WTC11 (cell line): ENCODE measurements at regions not wholly inside any gene's neighbourhood (a gene's known extent, or its start where the extent isn't known, plus 50 kb on each side); places are given as distances from the start of the nearest gene placed in this dataset.

Experiments
- ATAC-seq: fragments of 200-7000 bp; cut with Tn5 transposase; 2 replicates; pipeline ENCODE4 v1.10.0; 2021; ENCODE audit warnings: mild to moderate bottlenecking, moderate library complexity
- CTCF ChIA-PET: fragments of 300-600 bp; sonication (Branson Sonifier 250); formaldehyde crosslinking; loops from one replicate; lab custom pipeline; 2021; ENCODE audit warnings: antibody characterized with exemption; lab: Charles Lee
- POLR2A ChIA-PET: fragments of 350-600 bp; sonication (Branson Sonifier 250); formaldehyde crosslinking; loops from one replicate; lab custom pipeline; 2021; ENCODE audit warnings: antibody characterized with exemption; lab: Charles Lee
- DNase-seq: peaks from one replicate; pipeline ENCODE4 v3.0.0; 2021; ENCODE audit warnings: low spot score
- H3K27ac Mint-ChIP-seq: 2 replicates; pipeline ENCODE4 v1.8.0; 2021; ENCODE audit warnings: mixed read lengths
- H3K27me3 Mint-ChIP-seq: 2 replicates; pipeline ENCODE4 v1.8.0; 2021; ENCODE audit warnings: low read depth, mild to moderate bottlenecking, moderate library complexity, mixed read lengths
- H3K36me3 Mint-ChIP-seq: 2 replicates; pipeline ENCODE4 v1.8.0; 2021; ENCODE audit warnings: mixed read lengths
- H3K4me1 Mint-ChIP-seq: 2 replicates; pipeline ENCODE4 v1.8.0; 2022; ENCODE audit warnings: mixed read lengths
- H3K4me3 Mint-ChIP-seq: 2 replicates; pipeline ENCODE4 v1.8.0; 2021; ENCODE audit warnings: mild to moderate bottlenecking, moderate library complexity, mixed read lengths
- H3K9me3 Mint-ChIP-seq: 2 replicates; pipeline ENCODE4 v1.8.0; 2021; ENCODE audit warnings: mixed read lengths
- FOXK1 ChIP-seq: sonication (generic); formaldehyde crosslinking; IDR thresholded peaks from 2 replicates; pipeline ENCODE4 v1.8.0; 2022; ENCODE audit warnings: mild to moderate bottlenecking, moderate library complexity, missing genetic modification reagents
- HMGA2 ChIP-seq: fragments of 250-450 bp; sonication (Bioruptor Pico); IDR thresholded peaks from 2 replicates; pipeline ENCODE4 v1.4.0; 2021; ENCODE audit warnings: mild to moderate bottlenecking, moderate library complexity
- TF ChIP-seq, protein P1 (sequence below): sonication (generic); formaldehyde crosslinking; conservative IDR thresholded peaks from 2 replicates; pipeline ENCODE4 v1.8.1; 2023; ENCODE audit warnings: mild to moderate bottlenecking, low read depth, missing genetic modification reagents, moderate library complexity
- TF ChIP-seq, protein P2 (sequence below): sonication (generic); formaldehyde crosslinking; IDR thresholded peaks from 2 replicates; pipeline ENCODE4 v1.8.1; 2022; ENCODE audit warnings: missing genetic modification reagents, borderline replicate concordance
- TF ChIP-seq, protein P3 (sequence below): fragments of 250-450 bp; sonication (Bioruptor Pico); IDR thresholded peaks from 2 replicates; pipeline ENCODE4 v1.9.0; 2021; ENCODE audit warnings: mild to moderate bottlenecking
- TF ChIP-seq, protein P4 (sequence below): sonication (generic); formaldehyde crosslinking; IDR thresholded peaks from 2 replicates; pipeline ENCODE4 v1.8.0; 2022; ENCODE audit warnings: missing genetic modification reagents

DNA sequence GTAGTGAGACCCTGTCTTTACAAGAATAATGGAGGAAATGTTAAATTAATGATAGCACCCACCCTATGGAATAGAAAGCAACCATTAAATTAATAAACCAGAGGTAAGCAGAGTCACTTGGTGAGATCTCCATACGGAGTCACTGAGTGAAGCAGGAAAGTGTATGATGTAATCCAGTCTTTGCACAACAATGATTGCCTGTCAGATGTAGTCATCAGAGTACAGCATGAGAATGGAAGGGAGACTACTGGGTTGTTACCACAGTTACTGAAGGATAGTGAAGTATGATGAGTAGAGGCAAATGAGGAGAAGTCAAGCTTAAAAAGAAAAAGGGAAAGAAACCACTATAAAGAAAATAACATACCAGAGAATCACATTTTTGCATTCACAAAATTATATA lies 371.9 kb upstream of the SHH start (continued):
- TF ChIP-seq, protein P1, sequence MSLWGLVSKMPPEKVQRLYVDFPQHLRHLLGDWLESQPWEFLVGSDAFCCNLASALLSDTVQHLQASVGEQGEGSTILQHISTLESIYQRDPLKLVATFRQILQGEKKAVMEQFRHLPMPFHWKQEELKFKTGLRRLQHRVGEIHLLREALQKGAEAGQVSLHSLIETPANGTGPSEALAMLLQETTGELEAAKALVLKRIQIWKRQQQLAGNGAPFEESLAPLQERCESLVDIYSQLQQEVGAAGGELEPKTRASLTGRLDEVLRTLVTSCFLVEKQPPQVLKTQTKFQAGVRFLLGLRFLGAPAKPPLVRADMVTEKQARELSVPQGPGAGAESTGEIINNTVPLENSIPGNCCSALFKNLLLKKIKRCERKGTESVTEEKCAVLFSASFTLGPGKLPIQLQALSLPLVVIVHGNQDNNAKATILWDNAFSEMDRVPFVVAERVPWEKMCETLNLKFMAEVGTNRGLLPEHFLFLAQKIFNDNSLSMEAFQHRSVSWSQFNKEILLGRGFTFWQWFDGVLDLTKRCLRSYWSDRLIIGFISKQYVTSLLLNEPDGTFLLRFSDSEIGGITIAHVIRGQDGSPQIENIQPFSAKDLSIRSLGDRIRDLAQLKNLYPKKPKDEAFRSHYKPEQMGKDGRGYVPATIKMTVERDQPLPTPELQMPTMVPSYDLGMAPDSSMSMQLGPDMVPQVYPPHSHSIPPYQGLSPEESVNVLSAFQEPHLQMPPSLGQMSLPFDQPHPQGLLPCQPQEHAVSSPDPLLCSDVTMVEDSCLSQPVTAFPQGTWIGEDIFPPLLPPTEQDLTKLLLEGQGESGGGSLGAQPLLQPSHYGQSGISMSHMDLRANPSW (CRISPR knock-in tag): no peak
- TF ChIP-seq, protein P2, sequence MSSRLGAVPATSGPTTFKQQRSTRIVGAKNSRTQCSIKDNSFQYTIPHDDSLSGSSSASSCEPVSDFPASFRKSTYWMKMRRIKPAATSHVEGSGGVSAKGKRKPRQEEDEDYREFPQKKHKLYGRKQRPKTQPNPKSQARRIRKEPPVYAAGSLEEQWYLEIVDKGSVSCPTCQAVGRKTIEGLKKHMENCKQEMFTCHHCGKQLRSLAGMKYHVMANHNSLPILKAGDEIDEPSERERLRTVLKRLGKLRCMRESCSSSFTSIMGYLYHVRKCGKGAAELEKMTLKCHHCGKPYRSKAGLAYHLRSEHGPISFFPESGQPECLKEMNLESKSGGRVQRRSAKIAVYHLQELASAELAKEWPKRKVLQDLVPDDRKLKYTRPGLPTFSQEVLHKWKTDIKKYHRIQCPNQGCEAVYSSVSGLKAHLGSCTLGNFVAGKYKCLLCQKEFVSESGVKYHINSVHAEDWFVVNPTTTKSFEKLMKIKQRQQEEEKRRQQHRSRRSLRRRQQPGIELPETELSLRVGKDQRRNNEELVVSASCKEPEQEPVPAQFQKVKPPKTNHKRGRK (CRISPR knock-in tag): no peak
- TF ChIP-seq, all 79 proteins: peak for 0

DNA sequence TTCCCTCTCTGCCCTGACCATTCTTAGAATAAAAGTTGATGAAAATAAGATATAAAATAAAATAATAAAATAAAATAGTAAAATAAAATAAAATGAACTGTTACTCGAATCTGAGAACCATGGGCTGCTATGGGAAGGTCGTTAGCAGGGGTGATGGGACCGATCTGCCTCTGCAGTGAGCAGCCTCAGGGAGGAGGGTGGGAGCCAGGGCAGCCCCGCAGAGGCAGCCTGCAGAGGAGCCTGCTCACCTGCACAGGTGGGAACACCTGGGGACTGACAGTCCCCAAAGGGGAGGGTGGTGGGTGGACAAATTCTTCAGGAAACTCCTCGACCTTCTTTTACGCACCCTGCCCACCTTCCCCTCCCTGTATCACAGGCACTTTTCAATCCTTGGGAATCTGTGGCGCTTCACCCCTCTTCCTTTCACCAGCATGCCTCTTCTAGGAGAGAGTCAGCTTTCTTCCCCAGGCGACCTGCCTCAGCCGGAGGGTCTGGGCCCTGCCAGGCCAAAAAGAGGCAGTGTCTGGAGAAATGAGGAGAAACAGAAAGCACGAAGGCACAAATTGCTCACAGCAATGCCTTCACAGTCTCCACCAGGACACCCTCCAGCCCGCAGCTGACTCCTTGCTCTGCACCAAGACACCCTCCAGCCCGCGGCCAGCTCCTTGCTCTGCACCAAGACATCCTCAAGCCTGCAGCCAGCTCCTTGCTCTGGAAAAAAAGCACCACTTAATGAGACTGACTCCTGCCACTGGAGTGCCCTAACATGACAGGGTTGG lies 368.4 kb upstream of the SHH start:
- TF ChIP-seq, protein P3, sequence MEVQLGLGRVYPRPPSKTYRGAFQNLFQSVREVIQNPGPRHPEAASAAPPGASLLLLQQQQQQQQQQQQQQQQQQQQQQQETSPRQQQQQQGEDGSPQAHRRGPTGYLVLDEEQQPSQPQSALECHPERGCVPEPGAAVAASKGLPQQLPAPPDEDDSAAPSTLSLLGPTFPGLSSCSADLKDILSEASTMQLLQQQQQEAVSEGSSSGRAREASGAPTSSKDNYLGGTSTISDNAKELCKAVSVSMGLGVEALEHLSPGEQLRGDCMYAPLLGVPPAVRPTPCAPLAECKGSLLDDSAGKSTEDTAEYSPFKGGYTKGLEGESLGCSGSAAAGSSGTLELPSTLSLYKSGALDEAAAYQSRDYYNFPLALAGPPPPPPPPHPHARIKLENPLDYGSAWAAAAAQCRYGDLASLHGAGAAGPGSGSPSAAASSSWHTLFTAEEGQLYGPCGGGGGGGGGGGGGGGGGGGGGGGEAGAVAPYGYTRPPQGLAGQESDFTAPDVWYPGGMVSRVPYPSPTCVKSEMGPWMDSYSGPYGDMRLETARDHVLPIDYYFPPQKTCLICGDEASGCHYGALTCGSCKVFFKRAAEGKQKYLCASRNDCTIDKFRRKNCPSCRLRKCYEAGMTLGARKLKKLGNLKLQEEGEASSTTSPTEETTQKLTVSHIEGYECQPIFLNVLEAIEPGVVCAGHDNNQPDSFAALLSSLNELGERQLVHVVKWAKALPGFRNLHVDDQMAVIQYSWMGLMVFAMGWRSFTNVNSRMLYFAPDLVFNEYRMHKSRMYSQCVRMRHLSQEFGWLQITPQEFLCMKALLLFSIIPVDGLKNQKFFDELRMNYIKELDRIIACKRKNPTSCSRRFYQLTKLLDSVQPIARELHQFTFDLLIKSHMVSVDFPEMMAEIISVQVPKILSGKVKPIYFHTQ (CRISPR knock-in tag): no peak
- TF ChIP-seq HMGA2 (CRISPR knock-in tag) (0 out of 2 replicates have a peak, but pooled peaks have one; percentile 28), FOXK1 (CRISPR knock-in tag) (no peak)
- TF ChIP-seq, protein P4, sequence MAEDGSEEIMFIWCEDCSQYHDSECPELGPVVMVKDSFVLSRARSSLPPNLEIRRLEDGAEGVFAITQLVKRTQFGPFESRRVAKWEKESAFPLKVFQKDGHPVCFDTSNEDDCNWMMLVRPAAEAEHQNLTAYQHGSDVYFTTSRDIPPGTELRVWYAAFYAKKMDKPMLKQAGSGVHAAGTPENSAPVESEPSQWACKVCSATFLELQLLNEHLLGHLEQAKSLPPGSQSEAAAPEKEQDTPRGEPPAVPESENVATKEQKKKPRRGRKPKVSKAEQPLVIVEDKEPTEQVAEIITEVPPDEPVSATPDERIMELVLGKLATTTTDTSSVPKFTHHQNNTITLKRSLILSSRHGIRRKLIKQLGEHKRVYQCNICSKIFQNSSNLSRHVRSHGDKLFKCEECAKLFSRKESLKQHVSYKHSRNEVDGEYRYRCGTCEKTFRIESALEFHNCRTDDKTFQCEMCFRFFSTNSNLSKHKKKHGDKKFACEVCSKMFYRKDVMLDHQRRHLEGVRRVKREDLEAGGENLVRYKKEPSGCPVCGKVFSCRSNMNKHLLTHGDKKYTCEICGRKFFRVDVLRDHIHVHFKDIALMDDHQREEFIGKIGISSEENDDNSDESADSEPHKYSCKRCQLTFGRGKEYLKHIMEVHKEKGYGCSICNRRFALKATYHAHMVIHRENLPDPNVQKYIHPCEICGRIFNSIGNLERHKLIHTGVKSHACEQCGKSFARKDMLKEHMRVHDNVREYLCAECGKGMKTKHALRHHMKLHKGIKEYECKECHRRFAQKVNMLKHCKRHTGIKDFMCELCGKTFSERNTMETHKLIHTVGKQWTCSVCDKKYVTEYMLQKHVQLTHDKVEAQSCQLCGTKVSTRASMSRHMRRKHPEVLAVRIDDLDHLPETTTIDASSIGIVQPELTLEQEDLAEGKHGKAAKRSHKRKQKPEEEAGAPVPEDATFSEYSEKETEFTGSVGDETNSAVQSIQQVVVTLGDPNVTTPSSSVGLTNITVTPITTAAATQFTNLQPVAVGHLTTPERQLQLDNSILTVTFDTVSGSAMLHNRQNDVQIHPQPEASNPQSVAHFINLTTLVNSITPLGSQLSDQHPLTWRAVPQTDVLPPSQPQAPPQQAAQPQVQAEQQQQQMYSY (CRISPR knock-in tag): no peak
- TF ChIP-seq, protein P1 (CRISPR knock-in tag): no peak
- POLR2A ChIA-PET: interaction anchor here (0.7 kb wide), 1 partner anchor 13 kb away, joined by 3 read pairs; no protein-coding TSS in a partner anchor
- H3K9me3 Mint-ChIP-seq: peaks cover 59% of the 10 kb centered on the region
- H3K27ac Mint-ChIP-seq: no peak overlapping the region
- peaks cover 48% of the 10 kb centered on the region for H3K36me3 Mint-ChIP-seq
- H3K4me1 Mint-ChIP-seq: no peaks in the 10 kb centered on the region
- CTCF ChIA-PET: interaction anchor here (0.7 to 1.5 kb wide), 2 partner anchors 24 to 318 kb away, joined by 3 to 4 read pairs; no protein-coding TSS in a partner anchor
- H3K27me3 Mint-ChIP-seq: peaks cover 13% of the 10 kb centered on the region
- DNase-seq (no peak), ATAC-seq (no peak)
- no peak overlapping the region for H3K4me3 Mint-ChIP-seq
